MG63 (cell line): ENCODE measurements at regions not wholly inside any gene's neighbourhood (a gene's known extent, or its start where the extent isn't known, plus 50 kb on each side); places are given as distances from the start of the nearest gene placed in this dataset.

Experiments used
- DNase-seq: peaks from one replicate; pipeline ENCODE4 v3.0.0-alpha.2; 2020
- H3K27me3 ChIP-seq: fragments of 250-450 bp; sonication (Bioruptor Pico); 2 replicates; pipeline ENCODE4 v1.5.1; 2020; ENCODE audit warnings: mild to moderate bottlenecking, moderate library complexity
- H3K36me3 ChIP-seq: fragments of 250-450 bp; sonication (Bioruptor Pico); 2 replicates; pipeline ENCODE4 v1.5.1; 2020; ENCODE audit warnings: mild to moderate bottlenecking, moderate library complexity
- H3K4me3 ChIP-seq: fragments of 250-450 bp; sonication (Bioruptor Pico); 2 replicates; pipeline ENCODE4 v1.5.1; 2020; ENCODE audit warnings: mild to moderate bottlenecking, moderate library complexity
- H3K9me3 ChIP-seq: fragments of 250-450 bp; sonication (Bioruptor Pico); 2 replicates; pipeline ENCODE4 v1.5.1; 2020; ENCODE audit warnings: mild to moderate bottlenecking, moderate library complexity

DNA sequence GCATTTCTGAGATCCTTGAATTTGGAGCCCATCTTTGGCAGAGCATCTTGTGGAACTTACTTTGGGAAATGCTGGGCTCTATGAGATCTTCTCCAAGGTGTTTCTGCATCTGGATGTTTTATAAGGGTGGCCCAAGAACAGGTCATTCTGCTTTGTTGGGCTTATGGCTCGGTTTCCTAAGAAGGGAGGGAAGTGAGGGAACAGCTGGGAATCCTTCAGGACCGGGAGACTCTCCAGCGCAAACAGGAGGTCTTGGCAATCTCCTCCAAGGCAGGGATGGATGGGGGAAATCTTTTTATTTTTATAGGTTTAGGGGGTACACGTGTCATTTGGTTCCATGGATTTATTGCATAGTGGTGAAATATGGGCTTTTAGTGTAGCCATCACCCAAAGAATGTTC is 54.7 kb downstream of the IRX3 start:
- Histone ChIP-seq H3K36me3 (no peaks in the 10 kb centered on the region), H3K9me3 (peaks cover 2% of the 10 kb centered on the region; the same call in 1 of the 2 replicates), H3K4me3 (no peak overlapping the region), H3K27me3 (no peaks in the 10 kb centered on the region; the same call in 1 of the 2 replicates)
- no peak for DNase-seq

DNA sequence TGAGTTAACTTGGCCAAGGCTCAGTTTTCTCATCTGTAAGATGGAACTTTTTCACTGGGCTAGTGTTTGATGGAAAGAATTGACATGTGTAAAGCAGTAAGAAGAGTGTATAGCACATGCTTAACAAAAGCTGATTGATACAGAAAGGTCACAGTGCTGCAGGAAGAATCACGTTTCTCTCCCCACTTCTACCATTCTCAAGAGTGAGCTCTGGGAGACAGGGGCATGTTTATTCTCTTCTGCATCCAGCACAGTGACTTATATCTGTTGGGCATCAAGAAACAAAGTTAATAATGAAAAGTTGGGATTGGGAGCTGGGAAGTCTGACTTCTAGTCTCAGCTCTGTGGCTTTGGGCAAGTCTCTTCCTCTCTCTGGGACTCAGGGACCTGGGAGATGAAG is 55.3 kb downstream of the IRX3 start:
- no peaks in the 10 kb centered on the region for H3K36me3 ChIP-seq
- DNase-seq = no peak
- H3K4me3 ChIP-seq = no peak overlapping the region
- no peaks in the 10 kb centered on the region; the same call in 1 of the 2 replicates for H3K27me3 ChIP-seq
- H3K9me3 ChIP-seq = peaks cover under 1% of the 10 kb centered on the region; the same call in 1 of the 2 replicates

DNA sequence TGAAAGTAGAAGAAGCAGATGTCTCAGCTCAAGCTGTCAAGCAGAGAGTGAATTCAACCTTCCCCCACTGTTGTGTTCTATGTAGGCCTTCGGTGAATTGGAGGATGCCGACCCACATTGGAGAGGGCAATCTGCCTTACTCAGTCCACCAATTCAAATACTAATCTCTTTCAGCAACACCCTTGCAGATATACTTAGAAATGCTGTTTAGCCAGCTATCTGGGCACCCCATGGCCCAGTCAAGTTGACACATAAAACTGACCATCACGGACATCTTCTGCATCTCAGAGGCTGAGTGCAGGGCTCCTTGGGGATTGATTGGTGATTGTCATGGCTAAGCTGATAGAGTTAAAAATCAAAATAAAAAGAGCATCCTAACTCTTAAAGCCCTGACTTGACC is 58.3 kb downstream of the IRX3 start:
- no peaks in the 10 kb centered on the region; the same call in 1 of the 2 replicates for H3K27me3 ChIP-seq
- H3K4me3 ChIP-seq = no peak overlapping the region
- no peaks in the 10 kb centered on the region for H3K36me3 ChIP-seq
- no peak for DNase-seq
- H3K9me3 ChIP-seq = no peaks in the 10 kb centered on the region

DNA sequence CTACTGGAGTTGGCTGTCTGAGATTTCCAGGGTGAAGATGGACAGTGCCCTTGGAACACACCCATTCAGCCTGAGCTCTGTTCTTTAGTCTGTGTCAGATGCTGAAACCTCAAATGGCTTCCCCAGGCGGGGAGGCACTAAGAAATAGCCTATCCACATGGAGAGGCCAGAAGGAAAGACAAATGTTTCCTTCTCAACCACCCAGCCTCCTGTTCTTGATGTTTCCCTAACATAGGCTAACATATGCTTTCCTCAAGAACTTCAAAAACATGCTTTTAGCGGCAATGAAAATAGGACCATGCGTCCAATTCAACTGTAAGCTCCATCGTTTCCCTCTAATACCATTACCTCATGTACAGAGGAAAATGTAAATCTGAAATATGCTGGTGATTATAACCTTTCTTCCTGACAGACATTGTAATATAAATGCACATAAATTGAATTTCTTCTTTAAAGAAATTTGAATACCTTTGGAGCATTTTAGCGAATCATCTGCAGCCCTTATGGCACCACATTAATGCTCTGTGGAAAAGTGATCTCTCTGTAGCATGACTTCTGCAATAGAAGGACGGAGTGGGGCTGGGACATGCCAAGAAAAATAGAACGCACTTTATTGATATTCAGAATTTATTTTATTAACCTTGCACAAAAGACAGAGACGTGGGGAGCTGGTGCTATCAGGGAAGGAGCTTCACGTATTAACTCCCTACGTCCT is 60.1 kb downstream of the IRX3 start:
- no peaks in the 10 kb centered on the region for H3K9me3 ChIP-seq
- no peak for DNase-seq
- no peaks in the 10 kb centered on the region for H3K36me3 ChIP-seq
- no peaks in the 10 kb centered on the region; the same call in 1 of the 2 replicates for H3K27me3 ChIP-seq
- H3K4me3 ChIP-seq = no peak overlapping the region

DNA sequence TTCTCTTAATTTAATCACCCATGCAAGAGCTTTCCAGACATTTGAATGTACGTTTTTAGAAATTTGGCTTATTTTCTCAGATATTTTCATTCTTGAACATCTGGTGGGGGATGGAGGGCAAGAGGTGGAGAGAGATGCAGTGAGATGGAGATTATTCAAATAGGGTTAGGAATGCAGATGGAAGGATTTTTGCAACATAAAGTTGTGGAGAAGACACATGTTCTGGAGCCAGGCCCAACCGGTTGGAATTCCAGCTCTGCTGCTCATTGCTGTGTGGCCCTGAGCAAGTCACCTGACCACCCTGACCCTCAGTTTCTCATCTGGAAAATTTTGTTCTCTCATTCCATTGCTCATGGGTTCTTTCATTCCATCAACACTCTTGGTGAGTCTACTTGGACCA is 66.9 kb downstream of the IRX3 start:
- Histone ChIP-seq H3K9me3 (no peaks in the 10 kb centered on the region), H3K4me3 (no peak overlapping the region), H3K36me3 (no peaks in the 10 kb centered on the region), H3K27me3 (peaks cover 4% of the 10 kb centered on the region; the same call in 1 of the 2 replicates)
- DNase-seq = no peak

DNA sequence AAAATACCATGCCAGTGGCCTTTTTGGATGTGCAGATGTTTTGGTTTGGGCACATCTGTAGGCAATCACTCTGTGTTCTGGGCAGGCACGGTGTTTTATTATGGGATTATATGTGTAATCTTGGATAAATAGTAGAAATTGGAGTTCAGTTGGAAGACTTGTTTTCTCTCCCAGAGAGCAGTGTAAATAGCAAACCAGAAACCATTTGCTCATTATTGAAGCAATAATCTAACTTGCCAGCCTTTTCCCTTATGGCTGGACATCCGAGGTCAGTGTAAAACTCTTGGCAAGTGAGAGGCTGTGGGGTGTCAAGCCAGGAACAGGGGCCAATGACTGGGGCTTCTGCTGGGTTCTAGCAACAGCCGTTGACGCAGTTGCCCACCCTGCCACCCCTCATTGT is 69.9 kb downstream of the IRX3 start:
- DNase-seq = no peak
- peaks cover 14% of the 10 kb centered on the region for H3K27me3 ChIP-seq
- no peaks in the 10 kb centered on the region for H3K36me3 ChIP-seq
- no peaks in the 10 kb centered on the region for H3K9me3 ChIP-seq
- H3K4me3 ChIP-seq = no peak overlapping the region

DNA sequence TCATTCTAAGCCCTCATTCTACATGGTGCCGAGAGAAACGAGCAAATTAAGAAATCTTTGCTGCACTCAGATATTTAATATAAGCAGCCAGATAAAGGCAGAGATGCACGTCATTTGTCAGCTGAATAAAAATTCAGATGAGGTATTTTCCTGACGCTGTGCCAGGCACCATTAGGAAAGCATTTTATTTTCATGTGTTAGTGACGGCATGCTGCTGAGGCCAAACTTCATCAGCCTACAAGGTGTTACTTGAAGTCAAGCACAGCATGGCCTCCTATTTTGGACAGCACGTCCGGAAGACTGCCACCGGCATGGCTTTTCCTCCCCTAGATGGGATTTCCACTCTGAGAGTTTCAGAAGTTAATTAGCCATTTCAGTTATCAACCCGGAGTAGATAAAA is 70.3 kb downstream of the IRX3 start:
- no peak for DNase-seq
- H3K9me3 ChIP-seq = no peaks in the 10 kb centered on the region
- H3K27me3 ChIP-seq = peaks cover 16% of the 10 kb centered on the region
- H3K36me3 ChIP-seq = no peaks in the 10 kb centered on the region
- H3K4me3 ChIP-seq = no peak overlapping the region

DNA sequence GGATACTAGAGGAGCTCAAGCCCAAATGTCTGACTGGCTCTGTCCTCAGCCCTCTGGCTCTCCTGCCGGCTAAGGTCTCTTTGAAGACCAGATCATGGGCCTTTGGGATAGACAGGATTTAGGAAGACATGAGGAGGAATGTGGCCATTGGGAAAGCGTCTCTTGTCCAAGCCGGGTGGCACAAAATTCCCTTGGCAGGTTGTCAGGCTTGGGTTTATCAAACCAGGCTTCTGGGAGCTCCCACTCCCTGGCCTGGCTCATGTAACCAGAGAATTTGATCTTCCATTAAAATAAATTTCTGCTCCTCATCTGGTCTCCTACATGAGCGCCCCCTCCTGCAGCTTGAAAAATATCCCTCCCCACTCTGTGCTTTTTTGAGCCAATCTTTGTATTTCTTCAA is 71.1 kb downstream of the IRX3 start:
- no peak for DNase-seq
- H3K36me3 ChIP-seq = no peaks in the 10 kb centered on the region
- peaks cover 16% of the 10 kb centered on the region for H3K27me3 ChIP-seq
- no peak overlapping the region for H3K4me3 ChIP-seq
- H3K9me3 ChIP-seq = no peaks in the 10 kb centered on the region

DNA sequence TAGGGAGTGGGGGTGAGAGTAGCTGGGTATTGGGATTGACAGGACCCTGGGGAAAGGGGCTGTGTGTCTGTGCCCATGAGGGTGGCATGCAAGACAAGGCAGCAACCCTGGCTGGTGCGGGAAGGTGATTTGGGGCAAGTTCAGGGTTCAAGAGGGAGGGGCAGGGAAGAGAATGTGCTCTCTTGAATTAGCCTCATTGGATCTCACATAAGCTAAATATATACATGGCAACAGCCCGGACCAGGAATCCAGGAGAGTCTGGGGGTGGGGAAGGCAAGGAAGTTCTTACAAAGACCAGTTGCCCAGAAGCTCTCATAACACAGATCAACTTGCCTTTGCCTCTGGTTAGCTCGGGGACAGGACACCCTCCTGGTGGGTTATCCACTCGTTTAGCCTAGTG is 73.3 kb downstream of the IRX3 start:
- Histone ChIP-seq H3K9me3 (no peaks in the 10 kb centered on the region), H3K36me3 (no peaks in the 10 kb centered on the region), H3K4me3 (no peak overlapping the region), H3K27me3 (peaks cover 14% of the 10 kb centered on the region)
- no peak for DNase-seq

DNA sequence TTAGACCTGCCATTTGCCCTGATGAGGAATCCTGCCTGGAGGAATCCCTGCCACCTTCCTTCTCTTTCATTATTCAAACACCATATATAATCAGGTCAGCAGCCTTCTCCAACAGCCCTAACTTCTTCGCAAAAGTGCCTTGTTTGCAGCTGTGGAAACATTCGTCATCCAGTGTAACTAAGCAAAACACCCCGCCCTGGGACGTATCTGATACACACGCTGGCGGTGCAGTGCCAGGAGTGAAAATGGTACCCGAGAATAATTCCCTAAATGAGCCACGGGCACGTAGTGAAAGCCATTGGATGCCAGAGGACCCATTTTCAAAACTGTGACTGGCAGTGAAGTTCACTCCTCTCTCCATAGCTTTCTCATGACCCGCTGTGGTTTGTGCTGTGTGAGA is 73.7 kb downstream of the IRX3 start:
- DNase-seq = peak; percentile 20
- Histone ChIP-seq H3K9me3 (no peaks in the 10 kb centered on the region), H3K4me3 (no peak overlapping the region), H3K27me3 (peaks cover 14% of the 10 kb centered on the region), H3K36me3 (no peaks in the 10 kb centered on the region)

DNA sequence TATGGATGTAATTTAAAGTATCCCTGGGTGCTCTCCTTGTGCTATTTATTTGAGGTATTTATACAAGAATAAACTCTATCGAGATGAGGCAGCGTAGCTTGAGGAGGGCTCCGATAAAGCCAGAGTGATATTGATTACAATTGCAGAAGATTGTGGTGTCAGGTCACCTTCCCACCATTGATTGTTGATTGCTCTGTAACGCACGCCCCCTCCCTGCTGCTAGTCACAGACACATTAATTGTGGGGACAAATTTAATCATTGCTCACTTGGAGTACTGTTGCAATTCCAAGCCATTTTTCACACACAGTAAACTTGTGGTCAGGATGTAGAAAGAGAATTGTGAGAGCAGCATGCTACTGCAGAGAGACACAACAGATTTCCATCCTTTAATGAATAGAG is 75.4 kb downstream of the IRX3 start:
- Histone ChIP-seq H3K27me3 (peaks cover 14% of the 10 kb centered on the region), H3K9me3 (no peaks in the 10 kb centered on the region), H3K4me3 (no peak overlapping the region), H3K36me3 (no peaks in the 10 kb centered on the region)
- DNase-seq = no peak

DNA sequence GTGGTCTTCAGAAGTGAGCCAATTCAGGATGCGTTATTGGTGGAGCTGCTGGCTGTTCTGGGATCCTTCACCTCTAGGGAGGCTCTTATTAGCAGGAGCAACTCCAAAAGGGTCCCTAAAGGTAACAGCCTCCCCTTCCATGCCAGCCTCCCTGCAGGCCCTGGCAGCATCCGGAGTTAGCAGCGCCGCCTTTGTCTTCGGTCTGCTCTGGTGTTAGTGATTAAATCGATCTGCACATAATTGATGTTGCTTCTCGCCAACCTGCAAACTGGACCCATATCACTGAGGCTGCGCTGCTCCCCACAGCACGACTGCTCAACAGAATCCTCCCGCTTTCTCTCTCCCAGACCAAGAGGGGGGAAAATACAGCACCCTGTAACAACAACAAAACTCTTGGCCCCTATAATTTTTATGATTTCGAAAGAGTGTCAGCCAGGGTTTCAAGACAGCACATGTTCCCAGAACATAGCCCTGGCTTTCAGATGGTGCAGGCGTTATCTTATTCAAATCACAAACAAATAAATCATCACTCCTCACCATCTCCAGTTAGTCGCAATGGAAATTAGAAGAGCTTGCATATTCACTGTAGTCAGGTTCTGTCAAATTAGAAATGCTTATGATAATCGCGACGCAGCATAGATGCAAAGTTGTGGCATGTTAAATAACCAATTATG is 76.0 kb downstream of the IRX3 start:
- Histone ChIP-seq H3K9me3 (no peaks in the 10 kb centered on the region), H3K36me3 (no peaks in the 10 kb centered on the region), H3K4me3 (no peak overlapping the region), H3K27me3 (peaks cover 14% of the 10 kb centered on the region)
- DNase-seq = no peak

DNA sequence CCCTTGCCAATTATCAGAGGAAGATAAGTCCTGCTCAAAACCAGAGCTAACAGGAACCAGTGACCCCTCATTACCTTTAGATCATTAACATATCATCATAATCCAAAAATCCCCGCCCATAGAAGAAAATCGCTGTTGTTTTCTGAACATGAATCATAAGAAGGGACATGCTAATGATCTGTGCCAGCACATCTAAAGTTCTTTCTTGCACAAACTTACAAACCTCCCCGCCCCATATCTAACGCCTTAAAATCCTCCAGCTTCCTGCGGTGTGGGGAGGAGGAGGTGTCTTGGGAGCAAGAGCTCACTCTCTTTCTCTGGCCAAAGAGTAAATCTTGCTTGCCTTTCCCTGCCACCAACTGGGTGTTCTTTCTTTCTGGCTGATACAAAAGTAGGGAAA is 78.3 kb downstream of the IRX3 start:
- Histone ChIP-seq H3K36me3 (no peaks in the 10 kb centered on the region), H3K4me3 (no peak overlapping the region), H3K27me3 (peaks cover 14% of the 10 kb centered on the region), H3K9me3 (no peaks in the 10 kb centered on the region)
- DNase-seq = peak; percentile 30

DNA sequence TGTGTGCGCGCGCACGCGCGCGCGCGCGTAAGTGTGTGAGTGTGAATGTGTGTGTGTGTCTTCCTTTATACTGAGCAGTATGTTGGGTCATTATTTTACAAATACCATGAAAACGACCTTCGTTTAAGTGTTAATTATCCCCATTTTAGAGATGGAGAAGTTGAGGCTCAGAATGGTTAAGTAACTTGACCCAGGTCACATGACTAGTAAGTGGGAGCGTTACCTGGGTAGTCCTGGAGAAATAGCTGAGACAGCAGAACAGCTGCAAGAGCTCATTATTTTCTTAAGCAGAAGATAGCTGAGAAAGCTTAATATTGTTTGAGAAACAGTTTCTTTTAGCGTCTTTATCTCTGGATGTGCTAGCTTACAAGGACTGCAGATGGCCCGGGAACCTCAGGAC is 78.8 kb downstream of the IRX3 start:
- no peaks in the 10 kb centered on the region for H3K9me3 ChIP-seq
- peaks cover 11% of the 10 kb centered on the region for H3K27me3 ChIP-seq
- no peak overlapping the region for H3K4me3 ChIP-seq
- no peaks in the 10 kb centered on the region for H3K36me3 ChIP-seq
- DNase-seq = no peak

DNA sequence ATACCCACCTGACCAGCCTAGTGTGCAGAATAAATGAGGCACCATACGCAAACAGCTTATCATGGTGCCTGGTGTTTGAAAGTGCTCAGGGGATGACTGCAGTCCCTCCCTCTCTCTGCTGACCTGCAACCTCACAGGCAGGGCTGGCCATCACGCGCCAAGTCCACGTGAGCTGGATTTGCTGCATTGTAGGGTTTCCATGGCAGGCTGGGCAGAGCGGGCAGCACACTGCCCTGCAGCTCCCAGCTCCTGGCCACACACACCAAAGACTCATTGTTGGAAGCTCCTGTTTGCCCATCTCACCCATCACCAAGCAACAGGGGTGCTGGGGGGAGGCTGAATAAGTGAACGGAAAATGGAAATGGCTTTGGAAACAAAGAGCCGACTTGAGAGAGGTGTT is 81.8 kb downstream of the IRX3 start:
- Histone ChIP-seq H3K27me3 (peaks cover 2% of the 10 kb centered on the region; the same call in 1 of the 2 replicates), H3K36me3 (no peaks in the 10 kb centered on the region), H3K9me3 (peaks cover 9% of the 10 kb centered on the region; the same call in 1 of the 2 replicates), H3K4me3 (no peak overlapping the region)
- DNase-seq = no peak

DNA sequence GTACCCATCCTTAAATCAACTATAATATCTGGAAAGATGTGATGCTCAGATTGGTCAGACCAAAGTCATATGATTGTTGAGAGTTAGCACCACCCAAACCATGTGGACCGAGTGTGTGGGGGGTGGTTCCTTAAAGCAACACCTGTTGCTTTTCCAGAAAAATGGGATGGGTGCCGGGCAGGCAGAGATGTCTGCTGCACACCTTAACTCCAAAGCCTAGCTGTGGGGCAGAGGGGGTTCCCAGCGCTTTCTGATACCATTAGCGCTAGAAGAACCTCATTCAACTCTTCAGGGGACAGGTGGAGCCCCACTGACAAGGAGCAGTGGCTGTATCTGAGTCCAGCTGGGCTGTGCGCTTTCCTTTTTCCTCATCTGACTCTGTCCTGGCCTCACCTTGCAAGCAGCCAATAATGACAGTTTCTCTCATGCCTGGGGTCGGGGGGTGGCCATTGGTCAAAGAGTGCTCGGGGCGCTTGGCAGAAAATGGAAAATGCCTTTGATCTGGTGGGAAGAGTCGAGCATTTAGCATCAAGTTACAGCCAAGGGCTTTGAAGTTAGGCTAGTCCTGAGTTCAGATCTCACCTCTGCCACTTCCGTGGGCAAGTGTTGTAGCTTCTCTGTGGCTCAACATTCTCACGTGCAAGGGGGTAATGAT is 82.6 kb downstream of the IRX3 start:
- no peak for DNase-seq
- Histone ChIP-seq H3K9me3 (peaks cover 9% of the 10 kb centered on the region; the same call in 1 of the 2 replicates), H3K4me3 (no peak overlapping the region), H3K36me3 (no peaks in the 10 kb centered on the region), H3K27me3 (peaks cover 2% of the 10 kb centered on the region; the same call in 1 of the 2 replicates)

DNA sequence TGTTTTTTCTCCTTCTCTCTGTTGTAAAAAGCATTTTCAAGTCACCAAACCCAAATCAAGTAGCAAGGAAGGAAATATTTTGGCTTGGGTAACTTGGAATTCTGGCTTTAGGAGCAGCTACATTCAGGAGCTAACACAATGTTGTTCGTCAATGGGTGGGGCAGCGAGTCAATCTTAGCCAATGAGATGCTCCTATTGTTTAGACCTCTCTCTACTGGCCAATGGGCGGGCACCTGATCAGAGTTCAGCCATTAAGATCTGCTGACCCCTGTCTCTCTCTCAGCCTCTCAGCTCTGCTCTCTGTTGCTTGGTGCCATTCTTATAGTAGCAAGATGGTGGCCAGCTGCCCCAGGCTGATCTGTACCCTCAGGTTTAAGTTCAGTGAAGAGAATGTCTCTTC is 83.2 kb downstream of the IRX3 start:
- DNase-seq = no peak
- H3K27me3 ChIP-seq = no peaks in the 10 kb centered on the region; the same call in 1 of the 2 replicates
- no peak overlapping the region for H3K4me3 ChIP-seq
- H3K9me3 ChIP-seq = peaks cover 9% of the 10 kb centered on the region; the same call in 1 of the 2 replicates
- no peaks in the 10 kb centered on the region for H3K36me3 ChIP-seq
